IMR-90 (cell line): ENCODE measurements at regions not wholly inside any gene's neighbourhood (a gene's known extent, or its start where the extent isn't known, plus 50 kb on each side); places are given as distances from the start of the nearest gene placed in this dataset.

Source experiments
- ATAC-seq: fragments of 200-7000 bp; cut with Tn5 transposase; 2 replicates; pipeline ENCODE4 v1.9.1; 2020; ENCODE audit warnings: low read depth, mild to moderate bottlenecking, moderate library complexity
- BruUV-seq: library from RNA; stranded (reverse); fragments of 400-500 nt; replicated peaks from 2 replicates; lab custom pipeline; 2021; lab: Mats Ljungman, UMichigan
- CTCF ChIA-PET: fragments of 300-600 bp; formaldehyde crosslinking; extraction: SDS; loops from one replicate; lab custom pipeline; 2021; ENCODE audit warnings: antibody characterized with exemption; lab: Yijun Ruan, JAX
- POLR2A ChIA-PET: fragments of 300-600 bp; sonication (Branson Sonifier 250); formaldehyde crosslinking; loops from one replicate; lab custom pipeline; 2022; ENCODE audit warnings: antibody characterized with exemption; ENCODE audit not compliant: unreplicated experiment; lab: Charles Lee
- DNase-seq: peaks from one replicate; pipeline ENCODE4 v3.0.0; 2013
- H2AFZ ChIP-seq: replicated peaks from 2 replicates; pipeline ENCODE3; 2013; ENCODE audit warnings: low read length, mild to moderate bottlenecking; ENCODE audit not compliant: poor library complexity
- H2AK5ac ChIP-seq: 2 replicates; pipeline ENCODE4 v1.6.1; 2013; ENCODE audit warnings: low read depth, low read length, inconsistent platforms
- H2AK9ac ChIP-seq: replicated peaks from 2 replicates; pipeline ENCODE3; 2013; ENCODE audit warnings: mild to moderate bottlenecking, low read depth, low read length, moderate library complexity; ENCODE audit not compliant: poor library complexity
- H2BK120ac ChIP-seq: 2 replicates; pipeline ENCODE4 v1.6.1; 2013; ENCODE audit warnings: low read depth, low read length, inconsistent platforms
- H2BK15ac ChIP-seq: 3 replicates; pipeline ENCODE4 v1.6.1; 2013; ENCODE audit warnings: low read depth, low read length, inconsistent platforms
- H2BK20ac ChIP-seq: 2 replicates; pipeline ENCODE4 v1.6.1; 2013; ENCODE audit warnings: low read depth, mild to moderate bottlenecking, inconsistent platforms, low read length, moderate library complexity
- H2BK5ac ChIP-seq: 2 replicates; pipeline ENCODE4 v1.6.1; 2013; ENCODE audit warnings: mild to moderate bottlenecking, low read depth, low read length, inconsistent platforms; ENCODE audit not compliant: poor library complexity, severe bottlenecking
- H3K14ac ChIP-seq: replicated peaks from 2 replicates; pipeline ENCODE4 v1.6.1; 2013; ENCODE audit warnings: low read depth, low read length, inconsistent platforms
- H3K18ac ChIP-seq: 2 replicates; pipeline ENCODE4 v1.6.1; 2013; ENCODE audit warnings: low read depth, low read length, control low read depth
- H3K23ac ChIP-seq: 2 replicates; pipeline ENCODE4 v1.6.1; 2013; ENCODE audit warnings: low read depth, low read length, inconsistent platforms
- H3K27ac ChIP-seq: 2 replicates; pipeline ENCODE4 v1.5.1; 2013; ENCODE audit warnings: mild to moderate bottlenecking, control low read depth, low read length; ENCODE audit not compliant: insufficient read depth
- H3K27me3 ChIP-seq: 2 replicates; pipeline ENCODE4 v1.6.1; 2013; ENCODE audit warnings: low read length; ENCODE audit not compliant: control insufficient read depth, insufficient read depth
- H3K36me3 ChIP-seq: 2 replicates; pipeline ENCODE4 v1.6.1; 2013; ENCODE audit warnings: low read length, mixed read lengths; ENCODE audit not compliant: control insufficient read depth, insufficient read depth
- H3K4ac ChIP-seq: 2 replicates; pipeline ENCODE4 v1.6.1; 2013; ENCODE audit warnings: low read depth, low read length, inconsistent platforms
- H3K4me1 ChIP-seq: 2 replicates; pipeline ENCODE4 v1.6.1; 2013; ENCODE audit warnings: low read length, mixed read lengths; ENCODE audit not compliant: control insufficient read depth, insufficient read depth
- H3K4me2 ChIP-seq: 2 replicates; pipeline ENCODE4 v1.6.1; 2013; ENCODE audit warnings: low read depth, mild to moderate bottlenecking, control low read depth, low read length, moderate library complexity
- H3K4me3 ChIP-seq: 2 replicates; pipeline ENCODE4 v1.5.1; 2013; ENCODE audit warnings: low read depth, mild to moderate bottlenecking, control low read depth, low read length, moderate library complexity; ENCODE audit not compliant: insufficient read depth
- H3K56ac ChIP-seq: 2 replicates; pipeline ENCODE4 v1.6.1; 2013; ENCODE audit warnings: low read length, inconsistent platforms; ENCODE audit not compliant: insufficient read depth; ENCODE audit errors: extremely low read depth
- H3K79me1 ChIP-seq, 2 experiments: 2 replicates each; pipeline ENCODE4 v1.6.1; 2013; ENCODE audit warnings: low read length in 2 of 2, inconsistent platforms in 1 of 2, low read depth in 1 of 2
- H3K9ac ChIP-seq: 2 replicates; pipeline ENCODE4 v1.6.1; 2013; ENCODE audit warnings: low read depth, low read length, control low read depth
- H3K9me1 ChIP-seq: 2 replicates; pipeline ENCODE4 v1.6.1; 2013; ENCODE audit warnings: low read length, inconsistent platforms; ENCODE audit not compliant: insufficient read depth
- H3K9me3 ChIP-seq: 2 replicates; pipeline ENCODE4 v1.6.1; 2013; ENCODE audit warnings: low read length; ENCODE audit not compliant: control insufficient read depth, insufficient read depth
- H4K20me1 ChIP-seq: 2 replicates; pipeline ENCODE4 v1.6.1; 2013; ENCODE audit warnings: low read length, inconsistent platforms; ENCODE audit not compliant: insufficient read depth
- H4K5ac ChIP-seq: 2 replicates; pipeline ENCODE4 v1.6.1; 2013; ENCODE audit warnings: mild to moderate bottlenecking, low read depth, low read length, control low read depth
- H4K8ac ChIP-seq, 2 experiments: 2 replicates each; pipeline ENCODE4 v1.6.1; 2013; ENCODE audit warnings: low read depth in 2 of 2, low read length in 2 of 2, control low read depth in 1 of 2, inconsistent platforms in 1 of 2
- H4K91ac ChIP-seq: 2 replicates; pipeline ENCODE4 v1.6.1; 2013; ENCODE audit warnings: low read depth, low read length, inconsistent platforms; ENCODE audit not compliant: insufficient read depth
- BHLHE40 ChIP-seq: fragments of 150-350 bp; IDR thresholded peaks from 2 replicates; pipeline ENCODE4 v1.6.1; 2016; ENCODE audit warnings: mild to moderate bottlenecking, low read depth, low read length
- CEBPB ChIP-seq: IDR thresholded peaks from 2 replicates; pipeline ENCODE4 v1.6.1; 2012; ENCODE audit warnings: low read depth, low read length, improper control_type of control experiment
- MAZ ChIP-seq: IDR thresholded peaks from 2 replicates; pipeline ENCODE4 v1.6.1; 2012; ENCODE audit warnings: low read depth, mild to moderate bottlenecking, low read length, improper control_type of control experiment, moderate library complexity, borderline replicate concordance
- RAD21 ChIP-seq: IDR thresholded peaks from 2 replicates; pipeline ENCODE4 v1.6.1; 2012; ENCODE audit warnings: low read length, improper control_type of control experiment
- SMC3 ChIP-seq: fragments of 150-350 bp; IDR thresholded peaks from 2 replicates; pipeline ENCODE4 v1.6.1; 2016; ENCODE audit warnings: low read depth, mild to moderate bottlenecking, antibody characterized with exemption, low read length, moderate library complexity
- WGBS, 2 experiments: methylation state at CpG; one replicate each; pipeline versions ENCODE4 v1.1.5 to v1.1.7; 2013; ENCODE audit warnings: missing lambda C conversion rate in 2 of 2; ENCODE audit not compliant: insufficient read length in 1 of 2; ENCODE audit errors: extremely low coverage in 2 of 2; 5-methylcytosine and 5-hydroxymethylcytosine counted together
- dilution Hi-C: fragments of 300-500 bp; cut with HindIII; formaldehyde crosslinking; loops from one replicate; pipeline ENCODE4 v1.14.3; 2018; ENCODE audit warnings: low sequenced_read_pairs; ENCODE audit not compliant: unreplicated experiment
- in situ Hi-C: fragments of 300-500 bp; cut with MboI; formaldehyde crosslinking; loops from 3 replicates; pipeline ENCODE4 v1.14.3; 2019; ENCODE audit warnings: low sequenced_read_pairs, inconsistent platforms, mixed read lengths
- intact Hi-C: fragments of 100-400 bp; cut with micrococcal nuclease; formaldehyde crosslinking; loops from 2 replicates; pipeline ENCODE4 v1.10.0; 2022

DNA sequence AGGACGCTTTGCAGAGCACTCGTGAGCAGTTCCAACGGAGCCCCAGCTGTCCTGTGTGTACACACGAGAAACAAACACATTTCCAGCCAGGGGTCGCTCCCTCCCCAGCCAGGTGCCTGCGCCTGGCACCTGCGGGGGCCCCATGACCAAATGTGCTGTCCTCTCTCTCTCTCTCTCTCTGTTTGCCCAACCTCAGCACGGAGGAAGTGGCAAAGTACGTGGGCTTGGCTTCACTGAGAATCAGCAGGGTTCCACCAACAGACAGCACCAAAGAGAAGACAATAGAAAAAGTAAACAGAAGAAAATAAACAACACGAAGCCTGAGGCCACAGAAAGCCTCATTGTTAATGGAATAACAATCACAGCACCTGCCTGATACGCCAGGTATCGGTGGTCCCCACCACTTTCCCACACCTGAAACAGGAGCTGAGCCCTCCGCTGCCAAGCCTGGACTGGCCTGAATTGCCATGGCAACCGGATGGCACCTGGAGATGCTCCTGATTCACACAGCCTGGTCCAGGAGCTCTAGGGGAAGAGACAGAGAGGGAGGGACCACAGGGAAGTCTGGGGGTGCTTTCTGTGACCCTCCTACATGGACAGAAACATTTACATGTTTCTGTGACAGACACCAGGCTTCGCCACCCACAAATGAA lies 103.9 kb upstream of the CACNA1A start:
- BruUV-seq = no TSS peak

More for the DNA sequence above, 103.9 kb upstream of the CACNA1A start:
- 40% methylated on average over 2 of the region's 15 CpGs; no CpG with 5 or more reads in 1 of the 2 experiments for WGBS, 2 experiments
- H2AK9ac ChIP-seq = peak overlapping the region; percentile 78
- H3K27me3 ChIP-seq = peaks cover 3% of the 10 kb centered on the region
- H4K91ac ChIP-seq = no peak overlapping the region
- H3K9ac ChIP-seq = no peak overlapping the region
- no peak overlapping the region for H3K27ac ChIP-seq
- no peaks in the 10 kb centered on the region for H3K4me1 ChIP-seq
- intact Hi-C loops = no loop called here
- H3K4ac ChIP-seq = no peak overlapping the region
- no peak for ATAC-seq
- H3K36me3 ChIP-seq = no peaks in the 10 kb centered on the region
- in situ Hi-C loops = no loop called here
- H3K9me1 ChIP-seq = no peaks in the 10 kb centered on the region
- no peaks in the 10 kb centered on the region for H4K20me1 ChIP-seq
- no peak overlapping the region for H2BK20ac ChIP-seq
- H3K79me1 ChIP-seq = no peaks in the 10 kb centered on the region
- ChIA-PET POLR2A (no interaction called here), CTCF (no interaction called here)
- H4K5ac ChIP-seq = no peak overlapping the region
- H2BK15ac ChIP-seq = no peak overlapping the region
- 0 out of 2 replicates have a peak, but pooled peaks cover 2% of the 10 kb centered on the region for H3K9me3 ChIP-seq
- no peak overlapping the region for H3K18ac ChIP-seq
- H3K4me2 ChIP-seq = no peak overlapping the region
- TF ChIP-seq SMC3 = no peak
- no peak for TF ChIP-seq RAD21
- TF ChIP-seq MAZ = no peak
- no peak for TF ChIP-seq CEBPB
- TF ChIP-seq BHLHE40 = no peak
- no peak overlapping the region for H2BK5ac ChIP-seq
- no peak overlapping the region for H2BK120ac ChIP-seq
- dilution Hi-C loops = no loop called here
- H3K14ac ChIP-seq = no peak overlapping the region
- DNase-seq = no peak
- H3K56ac ChIP-seq = no peak overlapping the region
- peak overlapping the region; percentile 3; the same call in 1 of the 2 replicates for H2AK5ac ChIP-seq
- H3K23ac ChIP-seq = no peak overlapping the region
- H3K4me3 ChIP-seq = no peak overlapping the region
- H2AFZ ChIP-seq = peak overlapping the region; percentile 56
- no peak overlapping the region for H4K8ac ChIP-seq
